GM23338 (cell line): ENCODE measurements at regions not wholly inside any gene's neighbourhood (a gene's known extent, or its start where the extent isn't known, plus 50 kb on each side); places are given as distances from the start of the nearest gene placed in this dataset.
"Not testable (repeated sequence)": the region's sequence is repeated elsewhere in the genome, so short reads cannot be mapped to it uniquely, and the experiment has no call there.

Source experiments
- ATAC-seq: fragments of 200-7000 bp; cut with Tn5 transposase; 3 replicates; pipeline ENCODE4 v1.9.1; 2020
- DNase-seq: peaks from one replicate; pipeline ENCODE4 v3.0.0-alpha.2; 2015; ENCODE audit warnings: low spot score
- H2AFZ ChIP-seq: fragments of 200-600 bp; sonication (generic); 2 replicates; pipeline ENCODE4 v1.8.0; 2016; ENCODE audit warnings: antibody characterized with exemption, mild to moderate bottlenecking, moderate library complexity
- H3F3A ChIP-seq: fragments of 200-600 bp; sonication (generic); replicated peaks from 2 replicates; pipeline ENCODE4 v1.8.0; 2017; ENCODE audit warnings: antibody characterized with exemption, mixed run types, low read depth
- H3K27ac ChIP-seq: fragments of 200-600 bp; sonication (generic); 2 replicates; pipeline ENCODE4 v1.6.1; 2016; ENCODE audit warnings: low read depth
- H3K27me3 ChIP-seq: fragments of 200-600 bp; sonication (generic); 2 replicates; pipeline ENCODE4 v1.8.0; 2016; ENCODE audit warnings: mild to moderate bottlenecking, mixed run types, moderate library complexity; ENCODE audit not compliant: insufficient read depth
- H3K36me3 ChIP-seq: fragments of 200-600 bp; sonication (generic); 2 replicates; pipeline ENCODE4 v1.8.0; 2016; ENCODE audit warnings: mild to moderate bottlenecking; ENCODE audit not compliant: insufficient read depth
- H3K4me1 ChIP-seq: fragments of 200-600 bp; sonication (generic); 2 replicates; pipeline ENCODE4 v1.8.0; 2016; ENCODE audit warnings: mild to moderate bottlenecking, moderate library complexity; ENCODE audit not compliant: insufficient read depth
- H3K4me2 ChIP-seq: fragments of 200-600 bp; sonication (generic); 2 replicates; pipeline ENCODE4 v1.7.1; 2017; ENCODE audit warnings: mixed run types
- H3K4me3 ChIP-seq: fragments of 200-600 bp; sonication (generic); 2 replicates; pipeline ENCODE4 v1.6.1; 2016; ENCODE audit warnings: mixed run types
- H3K79me2 ChIP-seq: fragments of 200-600 bp; sonication (generic); replicated peaks from 2 replicates; pipeline ENCODE4 v1.8.0; 2017; ENCODE audit warnings: mild to moderate bottlenecking; ENCODE audit not compliant: insufficient read depth
- H3K9me2 ChIP-seq: fragments of 200-600 bp; sonication (generic); 2 replicates; pipeline ENCODE4 v1.8.0; 2017; ENCODE audit not compliant: insufficient read depth
- H4K20me1 ChIP-seq: fragments of 200-600 bp; sonication (generic); replicated peaks from 2 replicates; pipeline ENCODE4 v1.8.0; 2017; ENCODE audit warnings: mild to moderate bottlenecking; ENCODE audit not compliant: insufficient read depth
- H3K27ac Mint-ChIP-seq: 2 replicates; pipeline ENCODE4 v1.8.0; 2020; ENCODE audit warnings: inconsistent platforms, mild to moderate bottlenecking, moderate library complexity, mixed read lengths
- H3K27me3 Mint-ChIP-seq: 3 replicates; pipeline ENCODE4 v1.8.0; 2022; ENCODE audit warnings: low read depth, mild to moderate bottlenecking, moderate library complexity, mixed read lengths, inconsistent platforms; ENCODE audit not compliant: insufficient read depth, poor library complexity
- H3K36me3 Mint-ChIP-seq: 3 replicates; pipeline ENCODE4 v1.8.0; 2021; ENCODE audit warnings: low read depth, mild to moderate bottlenecking, inconsistent platforms, moderate library complexity, mixed read lengths
- H3K4me1 Mint-ChIP-seq: 3 replicates; pipeline ENCODE4 v1.8.0; 2020; ENCODE audit warnings: mild to moderate bottlenecking, inconsistent platforms, mixed read lengths
- H3K4me3 Mint-ChIP-seq: 3 replicates; pipeline ENCODE4 v1.8.0; 2021; ENCODE audit warnings: moderate library complexity, mild to moderate bottlenecking, inconsistent platforms, mixed read lengths
- H3K9me3 Mint-ChIP-seq: 3 replicates; pipeline ENCODE4 v1.8.0; 2020; ENCODE audit warnings: moderate library complexity, mild to moderate bottlenecking, inconsistent platforms, mixed read lengths
- CREB1 ChIP-seq: fragments of 250-450 bp; sonication (Bioruptor Pico); IDR thresholded peaks from 2 replicates; pipeline ENCODE4 v1.5.0; 2020; ENCODE audit warnings: low read depth, mild to moderate bottlenecking, moderate library complexity
- JUNB ChIP-seq: IDR thresholded peaks from one replicate; pipeline ENCODE4 v1.6.1; 2016; ENCODE audit warnings: antibody characterized with exemption; ENCODE audit not compliant: unreplicated experiment
- NANOG ChIP-seq: IDR thresholded peaks from 2 replicates; pipeline ENCODE4 v1.6.1; 2016; ENCODE audit warnings: antibody characterized with exemption, borderline replicate concordance
- ZNF114 ChIP-seq: fragments of 250-450 bp; sonication (Bioruptor Pico); IDR thresholded peaks from 2 replicates; pipeline ENCODE4 v1.5.0; 2020; ENCODE audit warnings: mild to moderate bottlenecking, moderate library complexity
- ZNF331 ChIP-seq: fragments of 250-450 bp; sonication (Bioruptor Pico); IDR thresholded peaks from 2 replicates; pipeline ENCODE4 v1.5.0; 2020; ENCODE audit warnings: low read depth, mild to moderate bottlenecking, moderate library complexity
- TF ChIP-seq, protein P1 (sequence below), 2 experiments: fragments of 200-600 bp in 1 of 2; sonication (generic) in 1 of 2; conservative IDR thresholded peaks; 2 replicates each; pipeline versions ENCODE4 v1.5.1 to v1.6.1; 2016 to 2017; ENCODE audit warnings: antibody characterized with exemption in 2 of 2, low read depth in 2 of 2, mild to moderate bottlenecking in 2 of 2, moderate library complexity in 1 of 2
- TF ChIP-seq, protein P2 (sequence below): fragments of 250-450 bp; sonication (Bioruptor Pico); IDR thresholded peaks from 2 replicates; pipeline ENCODE4 v1.5.0; 2020; ENCODE audit warnings: mild to moderate bottlenecking, moderate library complexity

DNA sequence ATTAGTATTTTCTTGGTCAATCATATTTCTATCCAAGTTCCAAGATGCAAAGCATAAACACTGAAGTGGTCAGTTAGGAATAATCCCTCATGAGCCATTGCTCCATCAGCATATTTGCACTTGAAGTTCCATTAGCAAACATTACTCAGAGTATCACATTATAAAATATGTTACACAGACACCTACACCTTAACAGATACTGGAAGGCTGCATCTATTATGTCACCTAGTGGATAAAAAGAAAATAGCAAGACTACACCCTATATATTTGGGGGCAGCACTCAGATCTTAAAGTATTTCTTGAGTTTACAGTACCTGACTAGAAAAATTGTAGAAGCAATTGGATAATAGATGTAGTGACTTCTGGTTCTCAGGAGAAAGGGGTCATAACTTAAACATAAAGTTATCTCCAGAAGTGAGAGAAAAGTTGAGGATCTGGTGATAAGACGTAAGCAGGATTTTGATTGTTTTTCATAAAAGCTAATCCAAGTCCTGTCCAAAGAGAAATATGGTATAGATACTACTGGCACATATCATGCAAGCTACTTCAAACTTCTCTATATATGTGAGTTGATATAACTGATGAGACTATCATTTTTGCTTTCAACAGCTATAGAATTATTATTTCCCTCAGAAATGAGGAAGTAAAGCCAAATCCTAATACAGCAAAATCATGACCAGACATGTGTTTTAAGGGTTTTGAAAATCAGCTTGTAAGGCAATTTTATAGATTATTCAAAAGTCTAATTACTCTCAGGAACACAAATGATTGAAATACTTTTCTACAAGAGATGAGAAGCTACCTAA, 422.2 kb downstream of the GBE1 start:
- Histone ChIP-seq H3K27me3 (no peaks in the 10 kb centered on the region), H4K20me1 (no peaks in the 10 kb centered on the region), H3F3A (no peaks in the 10 kb centered on the region), H3K9me2 (no peaks in the 10 kb centered on the region), H3K36me3 (no peaks in the 10 kb centered on the region), H3K4me3 (no peak overlapping the region), H3K27ac (no peak overlapping the region), H3K4me1 (no peaks in the 10 kb centered on the region), H3K79me2 (no peaks in the 10 kb centered on the region), H3K4me2 (no peak overlapping the region), H2AFZ (no peak overlapping the region)
- no peak overlapping the region for H3K4me3 Mint-ChIP-seq
- ATAC-seq (peak; percentile 78), DNase-seq (peak; percentile 56)
- H3K27me3 Mint-ChIP-seq, result no peaks in the 10 kb centered on the region
- TF ChIP-seq, protein P1, sequence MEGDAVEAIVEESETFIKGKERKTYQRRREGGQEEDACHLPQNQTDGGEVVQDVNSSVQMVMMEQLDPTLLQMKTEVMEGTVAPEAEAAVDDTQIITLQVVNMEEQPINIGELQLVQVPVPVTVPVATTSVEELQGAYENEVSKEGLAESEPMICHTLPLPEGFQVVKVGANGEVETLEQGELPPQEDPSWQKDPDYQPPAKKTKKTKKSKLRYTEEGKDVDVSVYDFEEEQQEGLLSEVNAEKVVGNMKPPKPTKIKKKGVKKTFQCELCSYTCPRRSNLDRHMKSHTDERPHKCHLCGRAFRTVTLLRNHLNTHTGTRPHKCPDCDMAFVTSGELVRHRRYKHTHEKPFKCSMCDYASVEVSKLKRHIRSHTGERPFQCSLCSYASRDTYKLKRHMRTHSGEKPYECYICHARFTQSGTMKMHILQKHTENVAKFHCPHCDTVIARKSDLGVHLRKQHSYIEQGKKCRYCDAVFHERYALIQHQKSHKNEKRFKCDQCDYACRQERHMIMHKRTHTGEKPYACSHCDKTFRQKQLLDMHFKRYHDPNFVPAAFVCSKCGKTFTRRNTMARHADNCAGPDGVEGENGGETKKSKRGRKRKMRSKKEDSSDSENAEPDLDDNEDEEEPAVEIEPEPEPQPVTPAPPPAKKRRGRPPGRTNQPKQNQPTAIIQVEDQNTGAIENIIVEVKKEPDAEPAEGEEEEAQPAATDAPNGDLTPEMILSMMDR (conservative IDR thresholded peaks at IDR 0.05; ENCODE audit: low read depth in 2 of 2), result peak; percentile 59 to 75
- TF ChIP-seq JUNB (no peak), NANOG (no peak), CREB1 (no peak)
- no peaks in the 10 kb centered on the region for H3K36me3 Mint-ChIP-seq
- H3K4me1 Mint-ChIP-seq, result no peaks in the 10 kb centered on the region
- no peak overlapping the region for H3K27ac Mint-ChIP-seq
- H3K9me3 Mint-ChIP-seq, result no peaks in the 10 kb centered on the region

DNA sequence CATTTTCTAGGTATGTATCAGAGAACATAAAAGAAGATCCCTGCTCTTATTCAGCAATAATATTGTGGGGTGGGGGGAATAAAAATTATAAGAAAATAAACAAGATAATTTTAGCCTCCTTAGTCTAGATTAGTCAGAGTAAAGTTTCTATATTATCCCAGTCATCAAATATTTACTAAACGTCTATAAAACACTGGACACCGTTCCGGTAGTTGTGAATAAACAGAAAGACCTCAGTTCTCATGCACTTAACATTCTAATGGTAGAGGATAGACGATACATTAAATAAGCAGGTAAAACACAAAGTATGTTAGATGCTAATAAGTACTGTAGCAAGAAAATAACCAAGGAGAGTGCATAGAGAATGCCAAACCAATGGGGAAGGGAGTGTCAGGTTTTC, 425.0 kb downstream of the GBE1 start:
- Mint-ChIP-seq H3K36me3 (no peaks in the 10 kb centered on the region), H3K27ac (no peak overlapping the region), H3K9me3 (no peaks in the 10 kb centered on the region), H3K27me3 (no peaks in the 10 kb centered on the region), H3K4me1 (no peaks in the 10 kb centered on the region), H3K4me3 (no peak overlapping the region)
- H3K4me1 ChIP-seq, result no peaks in the 10 kb centered on the region
- H3K4me2 ChIP-seq, result no peak overlapping the region
- no peaks in the 10 kb centered on the region for H3K27me3 ChIP-seq
- H3K9me2 ChIP-seq, result no peaks in the 10 kb centered on the region
- TF ChIP-seq CREB1 (no peak), JUNB (no peak), ZNF114 (no peak), ZNF331 (CRISPR knock-in tag) (no peak)
- TF ChIP-seq, protein P2, sequence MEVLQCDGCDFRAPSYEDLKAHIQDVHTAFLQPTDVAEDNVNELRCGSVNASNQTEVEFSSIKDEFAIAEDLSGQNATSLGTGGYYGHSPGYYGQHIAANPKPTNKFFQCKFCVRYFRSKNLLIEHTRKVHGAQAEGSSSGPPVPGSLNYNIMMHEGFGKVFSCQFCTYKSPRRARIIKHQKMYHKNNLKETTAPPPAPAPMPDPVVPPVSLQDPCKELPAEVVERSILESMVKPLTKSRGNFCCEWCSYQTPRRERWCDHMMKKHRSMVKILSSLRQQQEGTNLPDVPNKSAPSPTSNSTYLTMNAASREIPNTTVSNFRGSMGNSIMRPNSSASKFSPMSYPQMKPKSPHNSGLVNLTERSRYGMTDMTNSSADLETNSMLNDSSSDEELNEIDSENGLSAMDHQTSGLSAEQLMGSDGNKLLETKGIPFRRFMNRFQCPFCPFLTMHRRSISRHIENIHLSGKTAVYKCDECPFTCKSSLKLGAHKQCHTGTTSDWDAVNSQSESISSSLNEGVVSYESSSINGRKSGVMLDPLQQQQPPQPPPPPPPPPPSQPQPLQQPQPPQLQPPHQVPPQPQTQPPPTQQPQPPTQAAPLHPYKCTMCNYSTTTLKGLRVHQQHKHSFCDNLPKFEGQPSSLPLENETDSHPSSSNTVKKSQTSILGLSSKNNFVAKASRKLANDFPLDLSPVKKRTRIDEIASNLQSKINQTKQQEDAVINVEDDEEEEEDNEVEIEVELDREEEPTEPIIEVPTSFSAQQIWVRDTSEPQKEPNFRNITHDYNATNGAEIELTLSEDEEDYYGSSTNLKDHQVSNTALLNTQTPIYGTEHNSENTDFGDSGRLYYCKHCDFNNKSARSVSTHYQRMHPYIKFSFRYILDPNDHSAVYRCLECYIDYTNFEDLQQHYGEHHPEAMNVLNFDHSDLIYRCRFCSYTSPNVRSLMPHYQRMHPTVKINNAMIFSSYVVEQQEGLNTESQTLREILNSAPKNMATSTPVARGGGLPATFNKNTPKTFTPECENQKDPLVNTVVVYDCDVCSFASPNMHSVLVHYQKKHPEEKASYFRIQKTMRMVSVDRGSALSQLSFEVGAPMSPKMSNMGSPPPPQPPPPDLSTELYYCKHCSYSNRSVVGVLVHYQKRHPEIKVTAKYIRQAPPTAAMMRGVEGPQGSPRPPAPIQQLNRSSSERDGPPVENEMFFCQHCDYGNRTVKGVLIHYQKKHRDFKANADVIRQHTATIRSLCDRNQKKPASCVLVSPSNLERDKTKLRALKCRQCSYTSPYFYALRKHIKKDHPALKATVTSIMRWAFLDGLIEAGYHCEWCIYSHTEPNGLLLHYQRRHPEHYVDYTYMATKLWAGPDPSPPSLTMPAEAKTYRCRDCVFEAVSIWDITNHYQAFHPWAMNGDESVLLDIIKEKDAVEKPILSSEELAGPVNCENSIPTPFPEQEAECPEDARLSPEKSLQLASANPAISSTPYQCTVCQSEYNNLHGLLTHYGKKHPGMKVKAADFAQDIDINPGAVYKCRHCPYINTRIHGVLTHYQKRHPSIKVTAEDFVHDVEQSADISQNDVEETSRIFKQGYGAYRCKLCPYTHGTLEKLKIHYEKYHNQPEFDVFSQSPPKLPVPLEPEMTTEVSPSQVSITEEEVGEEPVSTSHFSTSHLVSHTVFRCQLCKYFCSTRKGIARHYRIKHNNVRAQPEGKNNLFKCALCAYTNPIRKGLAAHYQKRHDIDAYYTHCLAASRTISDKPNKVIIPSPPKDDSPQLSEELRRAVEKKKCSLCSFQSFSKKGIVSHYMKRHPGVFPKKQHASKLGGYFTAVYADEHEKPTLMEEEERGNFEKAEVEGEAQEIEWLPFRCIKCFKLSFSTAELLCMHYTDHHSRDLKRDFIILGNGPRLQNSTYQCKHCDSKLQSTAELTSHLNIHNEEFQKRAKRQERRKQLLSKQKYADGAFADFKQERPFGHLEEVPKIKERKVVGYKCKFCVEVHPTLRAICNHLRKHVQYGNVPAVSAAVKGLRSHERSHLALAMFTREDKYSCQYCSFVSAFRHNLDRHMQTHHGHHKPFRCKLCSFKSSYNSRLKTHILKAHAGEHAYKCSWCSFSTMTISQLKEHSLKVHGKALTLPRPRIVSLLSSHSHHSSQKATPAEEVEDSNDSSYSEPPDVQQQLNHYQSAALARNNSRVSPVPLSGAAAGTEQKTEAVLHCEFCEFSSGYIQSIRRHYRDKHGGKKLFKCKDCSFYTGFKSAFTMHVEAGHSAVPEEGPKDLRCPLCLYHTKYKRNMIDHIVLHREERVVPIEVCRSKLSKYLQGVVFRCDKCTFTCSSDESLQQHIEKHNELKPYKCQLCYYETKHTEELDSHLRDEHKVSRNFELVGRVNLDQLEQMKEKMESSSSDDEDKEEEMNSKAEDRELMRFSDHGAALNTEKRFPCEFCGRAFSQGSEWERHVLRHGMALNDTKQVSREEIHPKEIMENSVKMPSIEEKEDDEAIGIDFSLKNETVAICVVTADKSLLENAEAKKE, result no peak
- DNase-seq, result no peak
- 0 out of 2 replicates have a peak overlapping the region, but pooled peaks have one; percentile 9 for H2AFZ ChIP-seq
- no peak for ATAC-seq
- H4K20me1 ChIP-seq, result no peaks in the 10 kb centered on the region
- no peaks in the 10 kb centered on the region for H3K36me3 ChIP-seq
- no peak overlapping the region for H3K27ac ChIP-seq
- no peaks in the 10 kb centered on the region for H3F3A ChIP-seq
- no peaks in the 10 kb centered on the region for H3K79me2 ChIP-seq
- H3K4me3 ChIP-seq, result no peak overlapping the region

DNA sequence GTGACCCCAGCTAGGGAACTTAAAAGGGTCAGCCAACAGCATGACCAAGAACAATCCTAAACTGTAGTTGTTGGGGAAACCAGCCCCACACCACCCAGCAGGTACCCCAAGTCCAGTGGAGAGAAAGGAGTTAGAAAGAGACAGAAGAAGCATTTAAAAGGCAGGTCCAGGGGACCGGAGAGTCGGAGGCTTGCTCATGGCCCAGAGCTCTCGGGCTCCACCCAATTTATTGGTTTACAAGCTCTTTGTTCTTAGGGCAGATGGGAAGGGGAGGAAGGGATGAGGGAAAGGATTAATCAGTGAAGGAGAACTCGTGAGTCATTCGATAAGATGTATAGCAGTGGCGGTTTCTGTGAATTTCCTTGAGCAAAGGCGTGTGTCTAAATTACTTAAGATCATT, 431.6 kb downstream of the GBE1 start:
- not testable (repeated sequence) for H4K20me1 ChIP-seq, H3K4me3 ChIP-seq, H3K27ac ChIP-seq, H3K4me1 Mint-ChIP-seq, H3K79me2 ChIP-seq, H3K4me2 ChIP-seq, H3K36me3 ChIP-seq, H3K27me3 ChIP-seq, H3K4me1 ChIP-seq, H3K27ac Mint-ChIP-seq, DNase-seq, H3K9me2 ChIP-seq, ATAC-seq, H3K27me3 Mint-ChIP-seq, H3K9me3 Mint-ChIP-seq, H3K4me3 Mint-ChIP-seq, H3F3A ChIP-seq, H3K36me3 Mint-ChIP-seq, H2AFZ ChIP-seq
